ENCODE measurements at regions not wholly inside any gene's neighbourhood (a gene's known extent, or its start where the extent isn't known, plus 50 kb on each side); places are given as distances from the start of the nearest gene placed in this dataset.

DNA sequence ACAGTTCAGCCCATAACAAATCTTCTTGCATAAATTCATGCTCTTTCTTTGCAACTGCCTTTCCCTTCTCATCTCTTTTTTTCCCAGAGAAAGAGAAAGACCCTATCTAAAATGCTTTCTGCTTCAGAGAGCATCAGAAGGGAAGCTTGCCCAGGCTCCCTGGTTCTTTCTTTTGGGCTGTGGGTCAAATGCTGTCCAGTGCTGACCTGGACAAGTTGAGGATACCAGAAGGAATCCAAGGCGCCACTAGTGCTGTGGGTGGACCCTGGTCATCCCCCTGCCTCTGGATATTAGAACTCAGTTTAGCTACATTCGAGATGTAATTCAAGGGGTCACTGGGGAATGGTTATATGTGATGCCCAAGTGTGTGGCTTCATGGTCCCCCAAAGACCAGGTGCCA is 411.6 kb downstream of the RPS24 start:
- DNase-seq (no peak), ATAC-seq (replicated peaks in 1 of 4) (no peak)
- WGBS (ENCODE audit: insufficient coverage) = no CpG with 5 or more reads among the region's 2 CpGs
- peaks cover 0 to 8% of the 10 kb centered on the region in 2 experiments for H3K27me3 ChIP-seq (replicated peaks in 1 of 2; ENCODE audit: control insufficient read depth in 2 of 2, extremely low read depth in 1 of 2, insufficient read depth in 2 of 2, low read length in 1 of 2)
- no peak overlapping the region for H3K27ac ChIP-seq (ENCODE audit: low read length)
- H3K36me3 ChIP-seq (ENCODE audit: control insufficient read depth in 2 of 2, extremely low read depth in 1 of 2, insufficient read depth in 1 of 2, low read length in 1 of 2) = no peaks in the 10 kb centered on the region
- Mint-ChIP-seq H3K27ac (no peak overlapping the region), H3K9me3 (no peaks in the 10 kb centered on the region), H3K36me3 (no peaks in the 10 kb centered on the region), H3K4me1 (no peaks in the 10 kb centered on the region), H3K4me3 (no peak overlapping the region), H3K27me3 (peaks cover 0 to 15% of the 10 kb centered on the region in 2 donors)
- H3K4me3 ChIP-seq (ENCODE audit: control insufficient read depth in 1 of 2, extremely low read depth in 1 of 2, low read length in 1 of 2) = no peak overlapping the region
- CTCF ChIA-PET = no interaction called here
- H3K9me3 ChIP-seq = no peaks in the 10 kb centered on the region
- POLR2A ChIA-PET = no interaction called here
- H3K4me1 ChIP-seq (ENCODE audit: control insufficient read depth in 1 of 2, extremely low read depth in 1 of 2, insufficient read depth in 2 of 2, low read length in 2 of 2) = no peaks in the 10 kb centered on the region

DNA sequence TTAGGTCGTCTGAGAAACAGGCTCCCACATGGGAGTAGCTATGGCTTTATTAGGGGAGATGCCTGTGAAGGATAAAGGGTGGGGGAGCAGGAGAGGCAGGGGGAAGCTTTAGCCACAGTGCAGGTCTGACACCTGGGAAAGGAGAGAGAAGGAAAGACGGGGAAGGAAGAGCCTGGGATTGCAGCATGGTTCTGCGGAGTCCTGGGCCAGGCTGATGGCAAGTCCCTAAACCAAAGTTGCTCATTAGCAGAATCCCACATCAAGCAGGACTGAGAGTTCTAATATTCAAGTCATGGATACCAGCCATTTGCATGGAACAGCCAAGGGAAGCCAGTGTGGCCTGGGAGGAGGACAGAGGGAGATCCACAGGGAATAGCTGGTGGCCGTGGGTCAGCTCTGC is 414.8 kb downstream of the RPS24 start:
- H3K9me3 ChIP-seq = no peaks in the 10 kb centered on the region
- DNase-seq (no peak), ATAC-seq (replicated peaks in 1 of 4) (no peak)
- no peaks in the 10 kb centered on the region for H3K4me1 Mint-ChIP-seq
- H3K4me3 Mint-ChIP-seq = no peak overlapping the region
- no peaks in the 10 kb centered on the region for H3K36me3 ChIP-seq (ENCODE audit: control insufficient read depth in 2 of 2, extremely low read depth in 1 of 2, insufficient read depth in 1 of 2, low read length in 1 of 2)
- H3K27me3 Mint-ChIP-seq = peaks cover 0 to 23% of the 10 kb centered on the region in 2 donors
- H3K27ac Mint-ChIP-seq = no peak overlapping the region
- H3K4me1 ChIP-seq (ENCODE audit: control insufficient read depth in 1 of 2, extremely low read depth in 1 of 2, insufficient read depth in 2 of 2, low read length in 2 of 2) = no peaks in the 10 kb centered on the region
- H3K27ac ChIP-seq (ENCODE audit: low read length) = no peak overlapping the region
- peaks cover 0 to 12% of the 10 kb centered on the region in 2 experiments for H3K27me3 ChIP-seq (replicated peaks in 1 of 2; ENCODE audit: control insufficient read depth in 2 of 2, extremely low read depth in 1 of 2, insufficient read depth in 2 of 2, low read length in 1 of 2)
- ChIA-PET CTCF (no interaction called here), POLR2A (no interaction called here)
- 78% methylated on average over 4 of the region's 4 CpGs for WGBS (ENCODE audit: insufficient coverage)
- no peaks in the 10 kb centered on the region for H3K36me3 Mint-ChIP-seq
- H3K4me3 ChIP-seq (ENCODE audit: control insufficient read depth in 1 of 2, extremely low read depth in 1 of 2, low read length in 1 of 2) = no peak overlapping the region
- H3K9me3 Mint-ChIP-seq = no peaks in the 10 kb centered on the region

DNA sequence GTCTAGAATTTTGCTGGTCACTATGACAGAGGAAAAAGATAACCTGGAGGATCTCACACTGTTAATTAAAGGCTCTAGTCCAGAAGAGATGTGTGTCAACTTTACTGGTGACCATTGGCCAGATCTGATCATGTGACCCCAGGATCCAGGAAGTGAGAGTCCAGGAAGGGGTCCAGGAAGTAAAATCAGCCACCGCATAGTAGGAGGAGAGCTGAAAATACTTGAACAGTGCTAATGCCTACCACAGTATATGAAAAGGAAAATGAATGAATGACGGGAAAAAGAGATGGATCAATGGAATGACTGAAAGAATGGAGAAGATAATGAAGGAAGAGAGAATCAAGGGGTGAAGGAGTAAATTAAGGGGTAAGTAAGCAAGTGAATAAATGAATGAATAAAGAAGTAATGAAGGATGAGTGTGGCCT is 415.3 kb downstream of the RPS24 start:
- Mint-ChIP-seq H3K27me3 (peaks cover 0 to 23% of the 10 kb centered on the region in 2 donors), H3K4me1 (no peaks in the 10 kb centered on the region), H3K36me3 (no peaks in the 10 kb centered on the region), H3K27ac (no peak overlapping the region), H3K4me3 (no peak overlapping the region), H3K9me3 (no peaks in the 10 kb centered on the region)
- DNase-seq (no peak), ATAC-seq (replicated peaks in 1 of 4) (no peak)
- no peaks in the 10 kb centered on the region for H3K4me1 ChIP-seq (ENCODE audit: control insufficient read depth in 1 of 2, extremely low read depth in 1 of 2, insufficient read depth in 2 of 2, low read length in 2 of 2)
- ChIA-PET POLR2A (no interaction called here), CTCF (no interaction called here)
- peaks cover 0 to 12% of the 10 kb centered on the region in 2 experiments for H3K27me3 ChIP-seq (replicated peaks in 1 of 2; ENCODE audit: control insufficient read depth in 2 of 2, extremely low read depth in 1 of 2, insufficient read depth in 2 of 2, low read length in 1 of 2)
- no peaks in the 10 kb centered on the region for H3K36me3 ChIP-seq (ENCODE audit: control insufficient read depth in 2 of 2, extremely low read depth in 1 of 2, insufficient read depth in 1 of 2, low read length in 1 of 2)
- 91% methylated on average over 2 of the region's 2 CpGs for WGBS (ENCODE audit: insufficient coverage)
- H3K4me3 ChIP-seq (ENCODE audit: control insufficient read depth in 1 of 2, extremely low read depth in 1 of 2, low read length in 1 of 2) = no peak overlapping the region
- no peaks in the 10 kb centered on the region for H3K9me3 ChIP-seq
- no peak overlapping the region for H3K27ac ChIP-seq (ENCODE audit: low read length)

DNA sequence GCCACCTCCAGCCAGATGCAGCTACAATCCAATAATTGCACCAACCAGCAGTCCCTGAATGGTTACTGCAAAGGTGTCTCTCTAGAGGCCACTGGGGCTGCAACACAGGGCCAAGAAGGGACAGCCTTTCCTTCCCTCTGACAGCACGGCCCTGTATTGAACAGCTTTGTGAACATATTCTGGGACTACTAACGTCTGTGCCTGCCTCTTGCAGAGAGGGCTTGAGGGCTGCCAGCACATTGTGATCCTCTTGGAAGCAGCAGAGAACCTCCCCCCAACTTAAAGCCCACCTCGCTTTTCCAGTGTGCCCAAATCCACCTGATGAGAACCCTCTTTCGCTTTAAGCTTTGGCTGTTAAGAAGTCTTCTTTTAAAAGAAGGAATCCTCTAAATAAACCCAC is 415.9 kb downstream of the RPS24 start:
- Mint-ChIP-seq H3K27ac (no peak overlapping the region), H3K4me3 (no peak overlapping the region), H3K36me3 (no peaks in the 10 kb centered on the region), H3K27me3 (peaks cover 0 to 23% of the 10 kb centered on the region in 2 donors), H3K4me1 (no peaks in the 10 kb centered on the region), H3K9me3 (no peaks in the 10 kb centered on the region)
- no peak for DNase-seq
- no peaks in the 10 kb centered on the region for H3K36me3 ChIP-seq (ENCODE audit: control insufficient read depth in 2 of 2, extremely low read depth in 1 of 2, insufficient read depth in 1 of 2, low read length in 1 of 2)
- ChIA-PET POLR2A (no interaction called here), CTCF (no interaction called here)
- no peak overlapping the region for H3K4me3 ChIP-seq (ENCODE audit: control insufficient read depth in 1 of 2, extremely low read depth in 1 of 2, low read length in 1 of 2)
- H3K4me1 ChIP-seq (ENCODE audit: control insufficient read depth in 1 of 2, extremely low read depth in 1 of 2, insufficient read depth in 2 of 2, low read length in 2 of 2) = no peaks in the 10 kb centered on the region
- no peak overlapping the region for H3K27ac ChIP-seq (ENCODE audit: low read length)
- no peaks in the 10 kb centered on the region for H3K9me3 ChIP-seq
- H3K27me3 ChIP-seq (replicated peaks in 1 of 2; ENCODE audit: control insufficient read depth in 2 of 2, extremely low read depth in 1 of 2, insufficient read depth in 2 of 2, low read length in 1 of 2) = peaks cover 0 to 12% of the 10 kb centered on the region in 2 experiments
- ATAC-seq (replicated peaks in 1 of 4) = no peak
- no CpG with 5 or more reads among the region's 4 CpGs for WGBS (ENCODE audit: insufficient coverage)

DNA sequence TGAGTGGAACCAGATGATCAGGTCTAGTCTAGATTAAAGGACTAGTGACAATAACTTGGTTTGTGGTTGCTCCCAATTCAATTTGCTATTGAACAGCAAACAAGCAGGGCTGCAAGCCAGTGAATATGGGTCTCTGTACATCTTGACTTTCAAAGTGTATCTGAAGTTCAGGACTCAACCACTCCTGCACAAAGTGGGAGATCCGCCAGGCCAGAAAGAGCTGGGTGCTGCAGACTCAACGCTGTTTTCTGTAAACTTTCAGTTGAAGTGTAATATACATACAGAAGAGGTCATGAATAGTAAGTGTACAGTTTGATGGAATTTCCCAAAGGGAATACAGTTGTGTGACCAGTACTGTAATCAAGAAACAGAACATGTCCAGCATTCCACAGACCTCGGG is 416.6 kb downstream of the RPS24 start:
- DNase-seq = no peak
- no peaks in the 10 kb centered on the region for H3K4me1 Mint-ChIP-seq
- Histone ChIP-seq H3K27ac (ENCODE audit: low read length) (no peak overlapping the region), H3K27me3 (replicated peaks in 1 of 2; ENCODE audit: control insufficient read depth in 2 of 2, extremely low read depth in 1 of 2, insufficient read depth in 2 of 2, low read length in 1 of 2) (peaks cover 0 to 13% of the 10 kb centered on the region in 2 experiments), H3K36me3 (ENCODE audit: control insufficient read depth in 2 of 2, extremely low read depth in 1 of 2, insufficient read depth in 1 of 2, low read length in 1 of 2) (no peaks in the 10 kb centered on the region), H3K4me3 (ENCODE audit: control insufficient read depth in 1 of 2, extremely low read depth in 1 of 2, low read length in 1 of 2) (no peak overlapping the region), H3K9me3 (no peaks in the 10 kb centered on the region), H3K4me1 (ENCODE audit: control insufficient read depth in 1 of 2, extremely low read depth in 1 of 2, insufficient read depth in 2 of 2, low read length in 2 of 2) (no peaks in the 10 kb centered on the region)
- ChIA-PET CTCF (interaction anchor here in 1 of 2 donors (0.6 kb wide), 1 partner anchor 82 kb away, joined by 3 read pairs; no protein-coding TSS in a partner anchor), POLR2A (no interaction called here)
- H3K9me3 Mint-ChIP-seq = no peaks in the 10 kb centered on the region
- peaks cover 0 to 23% of the 10 kb centered on the region in 2 donors for H3K27me3 Mint-ChIP-seq
- no CpG with 5 or more reads among the region's 3 CpGs for WGBS (ENCODE audit: insufficient coverage)
- no peak overlapping the region for H3K4me3 Mint-ChIP-seq
- no peak overlapping the region for H3K27ac Mint-ChIP-seq
- ATAC-seq (replicated peaks in 1 of 4) = no peak
- no peaks in the 10 kb centered on the region for H3K36me3 Mint-ChIP-seq

DNA sequence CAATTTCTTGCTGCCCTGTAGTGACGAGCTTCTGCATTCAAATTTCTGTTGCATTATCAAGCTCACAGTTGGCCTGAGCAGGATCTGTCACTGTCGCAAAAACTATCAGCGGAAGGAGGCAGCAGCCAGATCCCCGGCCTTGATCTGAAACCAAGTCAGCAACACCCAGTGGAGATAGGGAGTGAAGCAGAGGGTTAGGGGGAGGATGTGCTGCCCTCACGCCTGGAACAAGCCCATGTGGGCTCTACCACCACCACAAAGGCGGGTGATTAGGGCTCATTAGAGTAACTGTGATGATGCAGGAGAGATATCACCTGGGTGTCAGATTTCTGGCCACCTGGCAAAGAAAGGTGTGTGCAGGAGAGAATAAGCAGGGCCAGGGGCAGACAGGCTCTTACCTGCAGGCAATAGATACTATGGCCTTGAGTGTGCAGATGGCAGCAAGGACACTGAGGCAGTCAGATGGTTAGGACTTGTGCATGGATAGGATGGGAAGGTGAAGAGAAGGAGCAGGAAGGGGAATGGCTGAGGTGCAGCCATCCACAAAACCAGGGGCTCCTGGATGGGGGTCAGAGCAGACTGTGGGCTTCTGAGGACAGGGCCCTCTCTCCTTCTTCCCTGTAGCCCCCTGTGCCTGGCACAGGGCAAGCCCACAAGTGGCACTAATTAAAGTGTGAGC is 417.3 kb downstream of the RPS24 start:
- H3K27me3 Mint-ChIP-seq = peaks cover 0 to 21% of the 10 kb centered on the region in 2 donors
- ATAC-seq (replicated peaks in 1 of 4) = no peak
- no peaks in the 10 kb centered on the region for H3K9me3 Mint-ChIP-seq
- Histone ChIP-seq H3K4me3 (ENCODE audit: control insufficient read depth in 1 of 2, extremely low read depth in 1 of 2, low read length in 1 of 2) (no peak overlapping the region), H3K4me1 (ENCODE audit: control insufficient read depth in 1 of 2, extremely low read depth in 1 of 2, insufficient read depth in 2 of 2, low read length in 2 of 2) (no peaks in the 10 kb centered on the region), H3K27ac (ENCODE audit: low read length) (no peak overlapping the region), H3K36me3 (ENCODE audit: control insufficient read depth in 2 of 2, extremely low read depth in 1 of 2, insufficient read depth in 1 of 2, low read length in 1 of 2) (no peaks in the 10 kb centered on the region), H3K27me3 (replicated peaks in 1 of 2; ENCODE audit: control insufficient read depth in 2 of 2, extremely low read depth in 1 of 2, insufficient read depth in 2 of 2, low read length in 1 of 2) (peaks cover 0 to 16% of the 10 kb centered on the region in 2 experiments), H3K9me3 (no peaks in the 10 kb centered on the region)
- 82% methylated on average over 5 of the region's 6 CpGs for WGBS (ENCODE audit: insufficient coverage)
- no peaks in the 10 kb centered on the region for H3K4me1 Mint-ChIP-seq
- POLR2A ChIA-PET = no interaction called here
- H3K27ac Mint-ChIP-seq = no peak overlapping the region
- no peaks in the 10 kb centered on the region for H3K36me3 Mint-ChIP-seq
- no peak for DNase-seq
- H3K4me3 Mint-ChIP-seq = no peak overlapping the region
- CTCF ChIA-PET = interaction anchor here in 1 of 2 donors (0.6 kb wide), 1 partner anchor 82 kb away, joined by 3 read pairs; no protein-coding TSS in a partner anchor

DNA sequence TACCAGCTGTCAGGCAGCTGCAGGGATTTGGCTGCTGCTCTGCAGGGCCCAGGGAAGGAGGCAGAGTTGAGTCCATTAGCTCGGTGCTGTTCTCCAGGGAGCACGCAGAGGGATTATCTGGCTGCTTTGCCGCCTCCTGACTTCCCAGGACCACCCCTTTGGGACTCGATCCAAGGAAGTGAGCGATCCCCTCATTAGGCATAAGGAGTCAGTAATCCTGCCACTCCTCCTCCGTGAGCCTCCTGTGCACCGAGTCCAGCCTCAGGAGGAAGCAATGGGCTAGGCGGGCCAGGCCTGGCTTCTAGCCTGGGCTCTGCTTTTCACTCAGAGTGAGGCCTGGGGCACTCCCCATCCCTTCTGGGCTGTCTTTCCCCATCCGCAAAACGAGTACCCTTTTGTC is 417.9 kb downstream of the RPS24 start:
- H3K9me3 Mint-ChIP-seq = no peaks in the 10 kb centered on the region
- ChIA-PET CTCF (no interaction called here), POLR2A (no interaction called here)
- Histone ChIP-seq H3K36me3 (ENCODE audit: control insufficient read depth in 2 of 2, extremely low read depth in 1 of 2, insufficient read depth in 1 of 2, low read length in 1 of 2) (no peaks in the 10 kb centered on the region), H3K4me3 (ENCODE audit: control insufficient read depth in 1 of 2, extremely low read depth in 1 of 2, low read length in 1 of 2) (no peak overlapping the region), H3K9me3 (no peaks in the 10 kb centered on the region), H3K27me3 (replicated peaks in 1 of 2; ENCODE audit: control insufficient read depth in 2 of 2, extremely low read depth in 1 of 2, insufficient read depth in 2 of 2, low read length in 1 of 2) (peaks cover 0 to 10% of the 10 kb centered on the region in 2 experiments), H3K27ac (ENCODE audit: low read length) (no peak overlapping the region), H3K4me1 (ENCODE audit: control insufficient read depth in 1 of 2, extremely low read depth in 1 of 2, insufficient read depth in 2 of 2, low read length in 2 of 2) (no peaks in the 10 kb centered on the region)
- ATAC-seq (replicated peaks in 1 of 4) (no peak), DNase-seq (no peak)
- H3K4me1 Mint-ChIP-seq = no peaks in the 10 kb centered on the region
- H3K4me3 Mint-ChIP-seq = no peak overlapping the region
- no peaks in the 10 kb centered on the region for H3K36me3 Mint-ChIP-seq
- WGBS (ENCODE audit: insufficient coverage) = 83% methylated on average over 8 of the region's 10 CpGs
- no peak overlapping the region for H3K27ac Mint-ChIP-seq
- peaks cover 0 to 18% of the 10 kb centered on the region in 2 donors for H3K27me3 Mint-ChIP-seq

Measured in T-cell (primary cell).